Uterus (tissue), 2 donors: ENCODE measurements at regions not wholly inside any gene's neighbourhood (a gene's known extent, or its start where the extent isn't known, plus 50 kb on each side); places are given as distances from the start of the nearest gene placed in this dataset.

Source experiments
- CTCF ChIP-seq, 4 experiments: fragments of 200-600 bp in 2 of 4; fragments of 450-650 bp in 2 of 4; sonication (generic) in 2 of 4; IDR thresholded peaks; one replicate each; pipeline ENCODE4 v1.5.1; 2016 to 2019; ENCODE audit warnings: antibody characterized with exemption in 4 of 4, mild to moderate bottlenecking in 2 of 4, moderate library complexity in 1 of 4
- POLR2A ChIP-seq, 2 donors: fragments of 450-650 bp; IDR thresholded peaks; one replicate each; pipeline ENCODE4 v1.6.1; 2016; ENCODE audit warnings: antibody characterized with exemption in 2 of 2, mild to moderate bottlenecking in 1 of 2, moderate library complexity in 1 of 2

- TF ChIP-seq CTCF (IDR thresholded peaks at IDR 0.05) = no peak
- TF ChIP-seq POLR2A (IDR thresholded peaks at IDR 0.05) = no peak
These were observed 218.5 kb upstream of the TSHZ3 start for GRCh38 chr19:31567776-31568175.
